Fibroblast of villous mesenchyme (primary cell): ENCODE measurements at regions not wholly inside any gene's neighbourhood (a gene's known extent, or its start where the extent isn't known, plus 50 kb on each side); places are given as distances from the start of the nearest gene placed in this dataset.

Experiments used
- DNase-seq: peaks from one replicate; pipeline ENCODE4 v3.0.0-alpha.2; 2010; ENCODE audit warnings: low read depth
- H3K4me3 ChIP-seq: 2 replicates; pipeline ENCODE4 v1.5.1; 2011; ENCODE audit warnings: low read depth, mild to moderate bottlenecking, low read length
- TF ChIP-seq, protein P1 (sequence below): IDR thresholded peaks from 2 replicates; pipeline ENCODE4 v1.5.1; 2012; ENCODE audit warnings: low read depth, mild to moderate bottlenecking, low read length; ENCODE audit not compliant: insufficient read depth

DNA sequence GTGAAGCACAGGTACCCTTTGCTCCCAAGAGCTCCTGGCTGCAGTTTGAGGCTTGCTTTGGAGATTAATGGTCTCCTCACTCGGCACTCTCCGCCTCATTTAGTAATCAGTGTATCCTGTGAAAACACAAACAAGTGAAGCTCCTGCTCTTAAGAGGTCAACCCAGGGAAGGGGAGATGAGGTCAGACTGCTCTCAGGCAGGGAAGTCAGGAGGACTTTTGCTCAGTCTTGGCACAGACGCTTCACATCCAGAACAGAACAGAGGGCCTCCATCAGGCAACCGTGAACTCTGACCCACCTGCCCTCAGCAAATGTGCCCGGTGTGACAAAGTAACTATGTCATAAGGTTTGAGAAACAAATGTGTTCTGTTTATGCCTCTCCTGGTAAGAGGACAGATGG, 428.8 kb upstream of the JARID2 start:
- no peak for DNase-seq
- TF ChIP-seq, protein P1, sequence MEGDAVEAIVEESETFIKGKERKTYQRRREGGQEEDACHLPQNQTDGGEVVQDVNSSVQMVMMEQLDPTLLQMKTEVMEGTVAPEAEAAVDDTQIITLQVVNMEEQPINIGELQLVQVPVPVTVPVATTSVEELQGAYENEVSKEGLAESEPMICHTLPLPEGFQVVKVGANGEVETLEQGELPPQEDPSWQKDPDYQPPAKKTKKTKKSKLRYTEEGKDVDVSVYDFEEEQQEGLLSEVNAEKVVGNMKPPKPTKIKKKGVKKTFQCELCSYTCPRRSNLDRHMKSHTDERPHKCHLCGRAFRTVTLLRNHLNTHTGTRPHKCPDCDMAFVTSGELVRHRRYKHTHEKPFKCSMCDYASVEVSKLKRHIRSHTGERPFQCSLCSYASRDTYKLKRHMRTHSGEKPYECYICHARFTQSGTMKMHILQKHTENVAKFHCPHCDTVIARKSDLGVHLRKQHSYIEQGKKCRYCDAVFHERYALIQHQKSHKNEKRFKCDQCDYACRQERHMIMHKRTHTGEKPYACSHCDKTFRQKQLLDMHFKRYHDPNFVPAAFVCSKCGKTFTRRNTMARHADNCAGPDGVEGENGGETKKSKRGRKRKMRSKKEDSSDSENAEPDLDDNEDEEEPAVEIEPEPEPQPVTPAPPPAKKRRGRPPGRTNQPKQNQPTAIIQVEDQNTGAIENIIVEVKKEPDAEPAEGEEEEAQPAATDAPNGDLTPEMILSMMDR = no peak
- no peak overlapping the region for H3K4me3 ChIP-seq

- H3K4me3 ChIP-seq = no peak overlapping the region
- TF ChIP-seq, protein P1 = no peak
- DNase-seq = no peak
Measured at GRCh38 chr6:14818422-14818884, 427.4 kb upstream of the JARID2 start.

DNA sequence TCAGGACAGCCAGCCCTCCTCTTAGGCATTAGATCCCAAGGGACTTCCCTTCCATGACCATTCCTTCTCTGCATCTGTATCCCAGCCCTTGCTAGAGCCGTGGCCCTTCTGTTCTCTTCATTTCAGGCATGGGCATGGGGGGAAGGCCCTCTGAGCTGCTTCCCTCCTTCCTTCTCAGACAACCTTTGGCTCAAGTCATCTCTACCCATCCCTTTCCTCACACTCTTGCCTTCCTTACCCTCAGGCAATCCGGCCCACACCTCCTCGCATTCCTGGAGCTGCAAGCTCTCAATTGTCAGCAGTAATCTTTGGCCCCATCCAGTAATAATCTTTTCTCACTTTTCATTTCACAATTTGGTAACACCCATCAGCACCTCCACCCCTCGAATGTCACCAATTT, 426.9 kb upstream of the JARID2 start:
- no peak for DNase-seq

DNA sequence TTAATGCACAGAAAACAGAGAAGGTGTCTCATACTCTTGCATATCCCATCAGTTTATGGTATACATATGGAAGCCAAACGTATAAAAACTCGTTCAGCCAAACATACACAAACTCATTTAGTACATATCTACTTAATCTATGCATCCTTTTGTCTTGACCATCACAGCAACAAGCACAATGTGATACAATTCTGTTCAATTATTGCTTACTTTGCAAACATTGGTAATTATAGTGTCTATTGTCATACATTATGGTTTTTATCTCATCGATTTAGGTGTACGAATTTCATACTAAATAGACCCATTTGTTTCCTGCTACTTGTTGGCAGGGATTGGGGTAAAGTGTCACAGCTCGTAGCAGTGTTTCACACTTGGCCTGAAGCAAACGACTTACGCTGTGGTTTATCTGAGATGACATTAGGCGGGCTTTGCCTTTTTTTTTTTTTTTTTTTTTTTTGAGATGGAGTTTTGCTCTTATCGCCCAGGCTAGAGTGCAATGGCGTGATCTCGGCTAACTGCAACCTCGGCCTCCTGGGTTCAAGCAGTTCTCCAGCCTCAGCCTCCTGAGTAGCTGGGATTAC, 425.9 kb upstream of the JARID2 start:
- no peak for DNase-seq
- TF ChIP-seq, protein P1 = no peak
- H3K4me3 ChIP-seq = no peak overlapping the region

More for the DNA sequence above, 426.9 kb upstream of the JARID2 start:
- no peak overlapping the region for H3K4me3 ChIP-seq
- TF ChIP-seq, protein P1 = no peak

DNA sequence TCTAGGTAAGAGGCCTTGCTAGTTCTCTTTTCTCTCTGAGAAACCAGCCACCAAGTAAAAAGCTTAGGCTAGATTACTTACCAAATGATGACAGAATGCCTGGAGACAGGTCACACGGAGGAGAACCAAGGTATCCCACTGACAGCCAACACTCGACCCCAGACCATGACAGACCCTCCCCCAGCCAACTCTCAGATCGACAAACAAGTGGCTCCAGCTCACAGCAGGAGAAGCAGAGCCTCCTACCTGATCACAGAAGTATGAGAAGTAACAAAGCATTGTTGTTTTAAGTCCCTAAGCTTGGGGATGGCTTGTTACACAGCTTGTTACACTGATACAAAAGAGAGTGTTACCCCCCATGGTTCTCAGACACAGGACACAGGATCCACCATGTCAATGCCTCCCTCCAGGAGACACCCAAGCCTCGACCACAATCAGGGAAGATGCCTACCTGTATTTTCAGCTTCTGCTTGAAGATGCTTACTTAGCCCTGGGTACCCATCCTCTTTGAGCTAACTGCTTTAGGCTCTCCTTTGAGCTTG, 423.8 kb upstream of the JARID2 start:
- H3K4me3 ChIP-seq = no peak overlapping the region
- TF ChIP-seq, protein P1 = no peak
- no peak for DNase-seq

DNA sequence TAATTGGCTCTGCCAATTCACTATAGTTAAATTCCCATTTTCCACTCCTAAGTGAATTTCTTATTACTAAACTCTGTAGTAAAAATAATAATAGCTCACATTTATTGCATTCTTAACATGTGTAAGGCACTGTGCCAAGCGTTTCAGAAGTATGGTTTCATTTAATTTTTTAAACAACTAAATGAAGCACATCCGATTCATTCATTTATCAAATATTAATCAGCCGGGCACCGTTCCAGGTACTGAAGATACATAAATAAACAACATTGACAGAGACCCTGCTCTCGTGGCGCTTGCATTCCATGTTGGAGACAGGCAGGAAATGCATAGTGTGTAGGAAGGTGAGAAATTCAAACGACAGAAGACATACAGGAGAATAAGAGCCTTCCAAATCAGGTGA, 423.2 kb upstream of the JARID2 start:
- DNase-seq = no peak
- TF ChIP-seq, protein P1 = no peak
- H3K4me3 ChIP-seq = no peak overlapping the region

DNA sequence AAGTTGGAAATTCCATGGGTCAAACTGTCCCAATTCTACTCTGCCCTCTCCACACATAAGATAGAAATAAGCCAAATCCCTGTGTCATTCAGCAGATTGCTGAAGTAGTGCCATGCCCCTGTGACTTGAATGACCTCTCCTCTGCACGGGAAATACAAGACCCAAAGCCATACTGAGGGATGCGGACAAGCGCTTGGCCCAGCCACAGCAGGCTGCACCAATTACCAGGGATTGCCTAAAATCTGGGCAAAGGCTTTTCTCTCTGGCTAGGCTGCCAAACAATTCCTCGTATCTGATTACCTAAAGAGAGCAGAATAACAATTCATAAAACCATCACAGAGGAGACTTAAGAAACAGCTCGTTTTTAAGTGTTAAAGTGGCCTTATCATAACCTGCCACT, 421.8 kb upstream of the JARID2 start:
- no peak for DNase-seq
- TF ChIP-seq, protein P1 = no peak
- no peak overlapping the region for H3K4me3 ChIP-seq
